ENCODE measurements at regions not wholly inside any gene's neighbourhood (a gene's known extent, or its start where the extent isn't known, plus 50 kb on each side); places are given as distances from the start of the nearest gene placed in this dataset.

- Histone ChIP-seq H3K4me2 (no peak overlapping the region), H2AFZ (ENCODE audit: low read depth) (no peak overlapping the region), H3K79me2 (ENCODE audit: insufficient read depth, low read depth) (no peaks in the 10 kb centered on the region), H3K4me1 (ENCODE audit: low read depth, poor library complexity, severe bottlenecking) (no peaks in the 10 kb centered on the region), H3K27me3 (ENCODE audit: insufficient read depth, low read depth) (no peaks in the 10 kb centered on the region), H4K20me1 (ENCODE audit: insufficient read depth) (no peaks in the 10 kb centered on the region), H3K27ac (no peak overlapping the region), H3K36me3 (ENCODE audit: insufficient read depth) (no peaks in the 10 kb centered on the region), H3K9ac (no peak overlapping the region), H3K4me3 (IDR thresholded peaks at IDR 0.05; ENCODE audit: insufficient read depth, low read depth, low read length) (no peak overlapping the region)
- no peak for TF ChIP-seq CTCF (conservative IDR thresholded peaks at IDR 0.05; ENCODE audit: low read depth, low read length)
Observed at GRCh38 chrX:149097786-149098185, 407.3 kb downstream of the IDS start.

- Histone ChIP-seq H3K27me3 (ENCODE audit: insufficient read depth, low read depth) (no peaks in the 10 kb centered on the region), H3K36me3 (ENCODE audit: insufficient read depth) (no peaks in the 10 kb centered on the region), H3K4me3 (IDR thresholded peaks at IDR 0.05; ENCODE audit: insufficient read depth, low read depth, low read length) (no peak overlapping the region), H2AFZ (ENCODE audit: low read depth) (no peak overlapping the region), H3K27ac (no peak overlapping the region), H3K4me2 (no peak overlapping the region), H3K79me2 (ENCODE audit: insufficient read depth, low read depth) (no peaks in the 10 kb centered on the region), H3K9ac (no peak overlapping the region), H3K4me1 (ENCODE audit: low read depth, poor library complexity, severe bottlenecking) (no peaks in the 10 kb centered on the region), H4K20me1 (ENCODE audit: insufficient read depth) (no peaks in the 10 kb centered on the region)
- no peak for TF ChIP-seq CTCF (conservative IDR thresholded peaks at IDR 0.05; ENCODE audit: low read depth, low read length)
Observed at GRCh38 chrX:149092179-149092578, 412.9 kb downstream of the IDS start.

GRCh38 chrX:149079805-149080406 lies 425.2 kb downstream of the IDS start:
- Histone ChIP-seq H3K4me2 (no peak overlapping the region), H3K9ac (no peak overlapping the region), H3K27me3 (ENCODE audit: insufficient read depth, low read depth) (no peaks in the 10 kb centered on the region), H3K27ac (no peak overlapping the region), H3K36me3 (ENCODE audit: insufficient read depth) (no peaks in the 10 kb centered on the region), H2AFZ (ENCODE audit: low read depth) (no peak overlapping the region), H3K4me3 (IDR thresholded peaks at IDR 0.05; ENCODE audit: insufficient read depth, low read depth, low read length) (no peak overlapping the region), H4K20me1 (ENCODE audit: insufficient read depth) (no peaks in the 10 kb centered on the region), H3K79me2 (ENCODE audit: insufficient read depth, low read depth) (no peaks in the 10 kb centered on the region), H3K4me1 (ENCODE audit: low read depth, poor library complexity, severe bottlenecking) (no peaks in the 10 kb centered on the region)
- no peak for TF ChIP-seq CTCF (conservative IDR thresholded peaks at IDR 0.05; ENCODE audit: low read depth, low read length)

GRCh38 chrX:149074398-149074797 lies 430.7 kb downstream of the IDS start:
- Histone ChIP-seq H3K27me3 (ENCODE audit: insufficient read depth, low read depth) (no peaks in the 10 kb centered on the region), H4K20me1 (ENCODE audit: insufficient read depth) (no peaks in the 10 kb centered on the region), H3K4me2 (no peak overlapping the region), H3K4me1 (ENCODE audit: low read depth, poor library complexity, severe bottlenecking) (no peaks in the 10 kb centered on the region), H3K4me3 (IDR thresholded peaks at IDR 0.05; ENCODE audit: insufficient read depth, low read depth, low read length) (no peak overlapping the region), H3K36me3 (ENCODE audit: insufficient read depth) (no peaks in the 10 kb centered on the region), H3K79me2 (ENCODE audit: insufficient read depth, low read depth) (no peaks in the 10 kb centered on the region), H3K27ac (no peak overlapping the region), H2AFZ (ENCODE audit: low read depth) (no peak overlapping the region), H3K9ac (no peak overlapping the region)
- TF ChIP-seq CTCF (conservative IDR thresholded peaks at IDR 0.05; ENCODE audit: low read depth, low read length): no peak

All from KMS-11 (cell line).